ENCODE measurements at regions not wholly inside any gene's neighbourhood (a gene's known extent, or its start where the extent isn't known, plus 50 kb on each side); places are given as distances from the start of the nearest gene placed in this dataset.
"Not testable (repeated sequence)": the region's sequence is repeated elsewhere in the genome, so short reads cannot be mapped to it uniquely, and the experiment has no call there.

- H3K4me1 ChIP-seq: no peaks in the 10 kb centered on the region
- no peaks in the 10 kb centered on the region for H3K9me3 ChIP-seq
- no peak for TF ChIP-seq CTCF (IDR thresholded peaks at IDR 0.05)
- DNase-seq (ENCODE audit: low spot score): no peak
- no peaks in the 10 kb centered on the region for H3K27me3 ChIP-seq
- H3K4me3 ChIP-seq: no peak overlapping the region
- no peaks in the 10 kb centered on the region for H3K36me3 ChIP-seq
- no peak overlapping the region for H3K27ac ChIP-seq
These were observed 143.6 kb upstream of the SALL4 start for GRCh38 chr20:51945881-51946280.

GRCh38 chr20:51945177-51945576 is 142.9 kb upstream of the SALL4 start:
- no peaks in the 10 kb centered on the region for H3K36me3 ChIP-seq
- no peaks in the 10 kb centered on the region for H3K27me3 ChIP-seq
- H3K9me3 ChIP-seq: no peaks in the 10 kb centered on the region
- no peaks in the 10 kb centered on the region for H3K4me1 ChIP-seq
- DNase-seq (ENCODE audit: low spot score): no peak
- TF ChIP-seq CTCF (IDR thresholded peaks at IDR 0.05): no peak
- H3K27ac ChIP-seq: no peak overlapping the region
- no peak overlapping the region for H3K4me3 ChIP-seq

GRCh38 chr20:51943761-51944160 is 141.4 kb upstream of the SALL4 start:
- no peak for DNase-seq (ENCODE audit: low spot score)
- no peaks in the 10 kb centered on the region for H3K36me3 ChIP-seq
- no peak for TF ChIP-seq CTCF (IDR thresholded peaks at IDR 0.05)
- H3K27me3 ChIP-seq: no peaks in the 10 kb centered on the region
- H3K9me3 ChIP-seq: no peaks in the 10 kb centered on the region
- no peak overlapping the region for H3K4me3 ChIP-seq
- no peaks in the 10 kb centered on the region for H3K4me1 ChIP-seq
- no peak overlapping the region for H3K27ac ChIP-seq

- not testable (repeated sequence) for H3K27me3 ChIP-seq; H3K9me3 ChIP-seq; H3K4me1 ChIP-seq; H3K4me3 ChIP-seq; H3K27ac ChIP-seq; H3K36me3 ChIP-seq; DNase-seq (ENCODE audit: low spot score)
These were observed 141.0 kb upstream of the SALL4 start for GRCh38 chr20:51943326-51943725.

- H3K4me3 ChIP-seq: no peak overlapping the region
- H3K4me1 ChIP-seq: no peaks in the 10 kb centered on the region
- H3K36me3 ChIP-seq: no peaks in the 10 kb centered on the region
- no peak overlapping the region for H3K27ac ChIP-seq
- TF ChIP-seq CTCF (IDR thresholded peaks at IDR 0.05): no peak
- DNase-seq (ENCODE audit: low spot score): no peak
- no peaks in the 10 kb centered on the region for H3K27me3 ChIP-seq
- no peaks in the 10 kb centered on the region for H3K9me3 ChIP-seq
These were observed 139.2 kb upstream of the SALL4 start for GRCh38 chr20:51941503-51941902.

GRCh38 chr20:51939259-51939585 is 136.9 kb upstream of the SALL4 start:
- no peaks in the 10 kb centered on the region for H3K36me3 ChIP-seq
- no peaks in the 10 kb centered on the region for H3K9me3 ChIP-seq
- H3K27ac ChIP-seq: no peak overlapping the region
- no peak overlapping the region for H3K4me3 ChIP-seq
- DNase-seq (ENCODE audit: low spot score): no peak
- TF ChIP-seq CTCF (IDR thresholded peaks at IDR 0.05): no peak
- no peaks in the 10 kb centered on the region for H3K4me1 ChIP-seq
- H3K27me3 ChIP-seq: no peaks in the 10 kb centered on the region
